IPS-15b (cell line): ENCODE measurements at regions not wholly inside any gene's neighbourhood (a gene's known extent, or its start where the extent isn't known, plus 50 kb on each side); places are given as distances from the start of the nearest gene placed in this dataset.

Source experiments
- H3K27me3 ChIP-seq: one replicate; pipeline ENCODE4 v1.6.1; 2013; ENCODE audit warnings: low read length; ENCODE audit not compliant: control insufficient read depth, insufficient read depth
- H3K36me3 ChIP-seq: one replicate; pipeline ENCODE4 v1.6.1; 2013; ENCODE audit warnings: low read length; ENCODE audit not compliant: control insufficient read depth, insufficient read depth
- H3K4me1 ChIP-seq: one replicate; pipeline ENCODE4 v1.6.1; 2013; ENCODE audit warnings: mild to moderate bottlenecking, low read length; ENCODE audit not compliant: control insufficient read depth, insufficient read depth
- H3K4me3 ChIP-seq: one replicate; pipeline ENCODE4 v1.5.1; 2013; ENCODE audit warnings: low read depth, low read length
- H3K9ac ChIP-seq: one replicate; pipeline ENCODE4 v1.6.1; 2013; ENCODE audit warnings: low read depth, mild to moderate bottlenecking, low read length
- H3K9me3 ChIP-seq: one replicate; pipeline ENCODE4 v1.6.1; 2013; ENCODE audit warnings: mild to moderate bottlenecking, low read length; ENCODE audit not compliant: control insufficient read depth, insufficient read depth

DNA sequence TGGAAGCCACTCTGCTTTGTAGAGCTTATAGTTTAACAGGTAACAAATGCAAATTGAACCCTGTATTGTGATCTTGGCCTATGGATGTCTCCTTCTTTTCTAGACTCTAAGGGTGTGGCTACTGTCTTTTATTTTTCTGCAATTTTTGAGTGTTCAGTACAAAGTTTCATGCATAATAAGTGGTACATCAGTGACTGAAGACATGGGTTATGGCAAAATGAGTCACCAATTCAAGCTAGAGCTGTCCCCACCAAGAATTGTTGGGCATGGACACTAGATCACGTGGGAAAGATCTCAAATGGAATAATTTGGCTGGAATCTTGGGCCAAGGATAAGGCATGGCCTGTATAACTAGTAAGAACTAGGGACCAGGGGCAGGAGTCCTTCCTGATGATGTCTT lies 228.4 kb upstream of the N4BP1 start:
- Histone ChIP-seq H3K27me3 (no peaks in the 10 kb centered on the region), H3K4me3 (no peak overlapping the region), H3K9ac (no peak overlapping the region), H3K36me3 (no peaks in the 10 kb centered on the region), H3K9me3 (no peaks in the 10 kb centered on the region), H3K4me1 (no peaks in the 10 kb centered on the region)

DNA sequence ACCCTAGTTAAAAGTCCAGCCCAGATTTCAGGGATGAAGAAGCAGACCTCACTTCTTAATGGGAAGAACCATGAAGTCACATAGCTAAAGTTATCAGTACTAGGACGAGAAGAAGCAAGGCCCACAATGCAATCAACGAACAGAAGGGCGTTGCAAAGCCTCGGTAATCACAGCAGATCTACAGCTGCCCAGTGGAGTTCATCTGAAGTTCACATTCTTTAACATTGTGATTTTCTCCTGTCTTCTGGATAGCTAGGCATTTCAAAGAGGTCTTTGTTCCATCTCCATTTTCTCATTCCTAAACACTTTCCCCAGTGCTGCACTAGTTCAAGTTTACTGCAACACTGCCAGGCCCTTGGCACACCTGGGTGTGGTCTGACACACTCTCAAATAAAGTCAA lies 226.7 kb upstream of the N4BP1 start:
- no peak overlapping the region for H3K9ac ChIP-seq
- H3K36me3 ChIP-seq: no peaks in the 10 kb centered on the region
- H3K27me3 ChIP-seq: no peaks in the 10 kb centered on the region
- no peaks in the 10 kb centered on the region for H3K9me3 ChIP-seq
- no peaks in the 10 kb centered on the region for H3K4me1 ChIP-seq
- H3K4me3 ChIP-seq: no peak overlapping the region

DNA sequence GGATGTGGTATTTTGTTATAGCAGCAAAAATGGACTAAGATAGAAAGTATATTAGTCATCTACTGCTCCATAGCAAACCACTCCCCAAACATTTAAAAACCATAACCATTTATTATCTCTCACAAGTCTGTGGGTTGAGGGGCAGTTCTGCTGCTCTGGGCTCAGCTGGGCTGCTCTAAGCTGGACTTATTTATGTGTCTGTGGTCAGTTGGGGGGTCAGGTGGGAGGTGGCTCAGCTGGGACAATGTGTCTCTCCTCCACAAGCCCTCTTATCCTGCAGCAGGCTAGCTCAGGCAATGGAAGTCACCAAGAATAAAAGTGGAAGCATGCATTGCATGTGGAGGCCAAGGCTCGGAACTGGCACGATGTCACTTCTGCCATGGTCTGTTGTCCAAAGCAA lies 226.1 kb upstream of the N4BP1 start:
- no peaks in the 10 kb centered on the region for H3K36me3 ChIP-seq
- no peak overlapping the region for H3K9ac ChIP-seq
- H3K27me3 ChIP-seq: no peaks in the 10 kb centered on the region
- no peak overlapping the region for H3K4me3 ChIP-seq
- no peaks in the 10 kb centered on the region for H3K4me1 ChIP-seq
- H3K9me3 ChIP-seq: no peaks in the 10 kb centered on the region

DNA sequence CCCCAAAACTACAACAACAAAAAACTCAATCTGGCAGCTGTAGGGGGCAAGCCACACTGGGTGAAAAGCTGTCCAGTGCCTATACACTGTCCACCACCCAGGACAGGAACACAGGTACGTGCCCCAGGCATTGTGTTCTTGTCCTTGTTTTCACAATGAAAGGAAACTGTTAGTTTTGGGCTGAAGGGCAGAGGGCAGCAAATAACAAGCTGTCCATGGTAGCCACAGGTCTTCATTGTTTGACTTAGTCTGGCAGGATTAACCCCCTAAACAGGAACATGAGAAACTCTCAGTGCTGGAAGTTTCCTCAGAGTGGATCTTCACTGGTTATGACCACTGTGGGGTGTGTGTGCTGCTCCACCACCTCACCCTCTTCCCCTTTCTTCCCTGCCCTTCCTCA lies 224.6 kb upstream of the N4BP1 start:
- H3K4me1 ChIP-seq: no peaks in the 10 kb centered on the region
- H3K27me3 ChIP-seq: no peaks in the 10 kb centered on the region
- H3K4me3 ChIP-seq: no peak overlapping the region
- no peaks in the 10 kb centered on the region for H3K36me3 ChIP-seq
- H3K9me3 ChIP-seq: no peaks in the 10 kb centered on the region
- no peak overlapping the region for H3K9ac ChIP-seq

DNA sequence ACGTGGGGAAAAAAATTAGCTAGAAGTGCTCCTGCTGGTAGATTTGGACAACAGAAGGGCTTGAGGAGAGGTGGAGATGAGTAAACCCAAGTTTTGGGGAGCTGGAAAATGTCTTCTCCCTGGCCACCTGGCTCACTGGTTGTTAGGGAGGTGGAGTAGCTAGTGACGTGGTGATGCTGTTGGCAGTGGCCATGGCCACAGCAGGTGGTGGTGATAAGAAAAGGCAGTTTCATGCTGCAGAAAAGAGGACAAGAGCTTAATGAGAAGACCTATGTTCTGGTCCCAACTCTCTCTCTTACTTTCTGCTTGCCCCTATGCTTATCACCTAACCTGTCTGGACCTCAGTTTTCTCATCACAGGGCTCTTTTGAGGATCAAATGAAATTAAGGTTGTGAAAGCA lies 223.5 kb upstream of the N4BP1 start:
- H3K9ac ChIP-seq: no peak overlapping the region
- no peaks in the 10 kb centered on the region for H3K4me1 ChIP-seq
- no peaks in the 10 kb centered on the region for H3K27me3 ChIP-seq
- H3K9me3 ChIP-seq: no peaks in the 10 kb centered on the region
- no peak overlapping the region for H3K4me3 ChIP-seq
- H3K36me3 ChIP-seq: no peaks in the 10 kb centered on the region

DNA sequence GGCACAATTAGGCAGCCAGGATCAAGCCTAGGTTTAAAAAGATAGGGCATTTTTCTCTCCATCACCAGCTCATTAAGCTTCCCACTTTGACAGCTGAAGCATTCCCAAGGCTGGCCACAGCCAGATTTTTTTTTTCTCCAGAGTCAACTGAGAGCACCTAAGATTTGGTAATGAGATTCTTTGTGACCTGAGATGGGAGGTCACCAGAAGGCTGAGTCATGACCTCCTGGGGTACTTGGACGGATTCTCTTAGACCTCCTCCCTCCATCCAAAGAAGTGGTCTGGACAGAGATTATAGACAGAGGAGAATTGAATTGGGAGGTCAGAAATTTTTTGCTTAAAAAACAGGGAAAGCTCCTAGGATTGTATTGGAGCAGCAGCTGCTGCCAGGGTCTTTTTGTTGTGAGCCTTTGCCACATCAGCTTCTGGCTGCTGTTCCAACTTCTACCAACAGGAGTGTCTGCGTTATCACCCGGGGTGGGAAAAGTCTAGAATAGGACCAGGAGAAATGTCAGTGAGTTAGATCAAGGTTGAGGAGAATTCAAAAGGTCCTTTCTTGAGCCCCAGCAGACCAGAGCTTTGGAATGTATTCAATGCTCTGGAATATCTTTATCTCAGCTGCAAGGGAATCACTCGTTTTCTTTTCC lies 221.2 kb upstream of the N4BP1 start:
- Histone ChIP-seq H3K4me3 (no peak overlapping the region), H3K9me3 (no peaks in the 10 kb centered on the region), H3K36me3 (no peaks in the 10 kb centered on the region), H3K27me3 (no peaks in the 10 kb centered on the region), H3K4me1 (no peaks in the 10 kb centered on the region), H3K9ac (no peak overlapping the region)

DNA sequence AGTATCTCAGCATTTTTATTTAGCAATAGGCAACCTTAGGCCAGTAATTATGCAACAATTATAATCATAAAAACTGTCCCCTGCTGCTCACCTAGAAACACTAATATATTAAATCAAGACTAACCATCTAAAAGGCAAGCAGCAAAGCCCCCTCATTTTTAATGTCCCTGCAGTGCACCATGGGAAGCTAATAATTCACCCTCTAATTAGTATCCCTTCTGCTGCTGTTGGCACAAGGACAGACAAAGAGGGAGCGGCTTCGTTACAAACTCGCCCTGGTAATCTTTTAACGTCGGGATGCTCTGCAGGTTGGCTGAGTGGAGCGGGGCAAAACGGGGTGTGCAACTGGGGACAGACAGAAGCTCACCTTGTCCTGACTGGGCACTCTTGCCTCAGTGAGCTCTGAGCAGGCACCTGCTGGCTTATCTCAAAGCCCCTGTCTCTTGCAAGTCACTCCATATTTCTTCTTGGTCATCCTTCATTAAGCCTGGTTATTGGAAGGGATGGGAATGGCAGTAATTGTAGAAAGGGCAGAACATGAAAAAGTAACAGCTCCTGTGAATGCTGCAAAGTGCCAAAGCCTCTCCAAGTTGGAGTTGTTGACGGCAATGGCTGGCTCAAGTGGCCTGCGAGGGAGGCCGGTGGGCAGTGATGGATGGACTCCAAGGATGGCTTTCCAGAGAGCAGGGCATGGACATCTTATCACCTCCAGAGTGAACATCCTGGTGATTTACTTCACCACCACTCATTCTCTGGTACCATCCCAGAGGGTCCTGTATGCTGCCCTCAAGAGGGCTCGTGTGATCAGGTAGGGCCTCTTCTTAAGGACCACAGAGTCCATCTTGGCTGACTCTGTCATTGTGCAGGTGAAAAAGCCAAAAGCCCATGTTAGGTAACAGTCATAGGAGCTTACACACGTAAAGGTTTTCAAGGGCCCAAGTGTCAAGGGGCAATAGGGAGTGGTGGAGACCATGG lies 219.6 kb upstream of the N4BP1 start:
- Histone ChIP-seq H3K36me3 (no peaks in the 10 kb centered on the region), H3K27me3 (no peaks in the 10 kb centered on the region), H3K4me3 (no peak overlapping the region), H3K9me3 (no peaks in the 10 kb centered on the region), H3K9ac (no peak overlapping the region), H3K4me1 (no peaks in the 10 kb centered on the region)

DNA sequence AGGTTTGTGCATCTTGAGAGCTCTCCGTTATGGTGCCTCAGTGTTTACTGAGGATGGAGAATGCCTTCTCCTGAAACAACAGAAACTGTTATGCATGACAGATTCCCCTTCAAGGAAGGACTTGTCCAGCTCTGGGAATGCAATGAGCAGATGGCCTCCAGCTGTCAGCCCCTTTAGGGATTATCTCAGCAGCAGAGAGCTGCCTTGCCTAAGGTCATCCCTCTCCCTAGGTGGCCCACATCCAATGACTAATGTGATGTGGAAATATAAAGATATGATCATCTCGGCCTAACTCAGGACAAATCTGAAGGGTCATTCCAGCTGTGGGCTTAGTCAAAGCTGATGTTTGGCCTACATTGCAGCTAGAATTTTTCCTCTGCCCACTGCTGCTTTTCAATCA lies 214.3 kb upstream of the N4BP1 start:
- no peaks in the 10 kb centered on the region for H3K9me3 ChIP-seq
- no peaks in the 10 kb centered on the region for H3K36me3 ChIP-seq
- no peaks in the 10 kb centered on the region for H3K27me3 ChIP-seq
- no peak overlapping the region for H3K4me3 ChIP-seq
- no peaks in the 10 kb centered on the region for H3K4me1 ChIP-seq
- no peak overlapping the region for H3K9ac ChIP-seq

DNA sequence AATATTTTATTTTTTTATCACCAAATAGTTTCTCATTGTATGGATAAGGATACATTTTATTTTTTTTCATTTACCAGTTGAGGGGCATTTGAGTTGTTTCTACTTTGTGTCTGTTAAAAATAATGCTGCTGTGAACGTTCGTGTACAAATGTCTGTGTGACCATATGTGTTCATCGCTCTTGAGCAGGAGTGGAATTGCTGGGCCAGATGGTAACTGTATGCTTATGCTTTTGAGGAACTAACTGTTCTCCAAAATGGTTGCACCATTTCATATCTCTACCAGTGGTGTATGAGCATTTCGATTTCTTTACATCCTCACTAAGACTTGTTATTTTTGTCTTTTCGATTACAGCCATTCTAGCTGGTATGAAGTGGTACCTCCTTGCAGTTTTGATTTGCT lies 212.5 kb upstream of the N4BP1 start:
- H3K36me3 ChIP-seq: no peaks in the 10 kb centered on the region
- H3K4me3 ChIP-seq: no peak overlapping the region
- H3K9me3 ChIP-seq: no peaks in the 10 kb centered on the region
- no peaks in the 10 kb centered on the region for H3K27me3 ChIP-seq
- H3K9ac ChIP-seq: no peak overlapping the region
- no peaks in the 10 kb centered on the region for H3K4me1 ChIP-seq

DNA sequence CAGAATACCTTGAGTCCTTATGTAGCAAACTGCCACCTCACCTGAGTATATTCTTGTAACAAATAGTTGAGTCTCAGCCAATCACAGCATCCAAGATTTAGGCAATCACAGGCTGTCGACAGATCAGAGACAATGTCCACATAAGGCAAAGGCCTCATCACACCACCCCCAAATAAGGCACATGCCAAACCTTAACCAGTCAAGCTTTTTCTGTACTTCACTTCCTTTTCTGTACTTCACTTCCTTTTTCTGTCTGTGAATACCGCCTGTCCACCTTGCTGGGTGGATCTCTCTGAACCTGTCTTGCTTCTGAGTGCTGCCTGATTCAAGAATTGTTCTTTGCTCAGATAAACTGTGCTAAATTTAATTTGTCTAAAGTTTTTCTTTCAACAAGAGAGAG lies 210.4 kb upstream of the N4BP1 start:
- Histone ChIP-seq H3K4me1 (no peaks in the 10 kb centered on the region), H3K36me3 (no peaks in the 10 kb centered on the region), H3K9ac (no peak overlapping the region), H3K4me3 (no peak overlapping the region), H3K9me3 (no peaks in the 10 kb centered on the region), H3K27me3 (peaks cover 2% of the 10 kb centered on the region)

DNA sequence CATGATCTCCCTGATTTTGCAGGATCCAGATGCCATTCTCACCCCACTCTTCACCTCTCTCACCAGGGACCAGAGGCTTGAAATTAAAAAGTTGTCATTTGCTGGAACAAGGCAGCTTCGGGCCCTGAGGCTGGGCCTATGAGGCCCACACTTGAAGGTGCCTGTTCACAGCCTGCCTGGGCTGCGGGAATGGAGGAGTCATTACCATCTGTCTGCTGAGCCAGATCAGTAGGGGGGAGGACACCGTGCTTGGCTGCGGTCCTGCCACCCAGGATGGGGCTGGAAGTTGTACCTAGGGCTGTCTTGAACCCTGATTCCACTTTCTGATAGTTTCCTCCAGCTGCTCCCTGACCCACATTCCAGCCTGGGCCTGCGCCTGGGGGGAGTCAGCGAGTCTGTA lies 208.3 kb upstream of the N4BP1 start:
- Histone ChIP-seq H3K9me3 (no peaks in the 10 kb centered on the region), H3K27me3 (peaks cover 4% of the 10 kb centered on the region), H3K4me1 (no peaks in the 10 kb centered on the region), H3K36me3 (no peaks in the 10 kb centered on the region), H3K4me3 (no peak overlapping the region), H3K9ac (no peak overlapping the region)

DNA sequence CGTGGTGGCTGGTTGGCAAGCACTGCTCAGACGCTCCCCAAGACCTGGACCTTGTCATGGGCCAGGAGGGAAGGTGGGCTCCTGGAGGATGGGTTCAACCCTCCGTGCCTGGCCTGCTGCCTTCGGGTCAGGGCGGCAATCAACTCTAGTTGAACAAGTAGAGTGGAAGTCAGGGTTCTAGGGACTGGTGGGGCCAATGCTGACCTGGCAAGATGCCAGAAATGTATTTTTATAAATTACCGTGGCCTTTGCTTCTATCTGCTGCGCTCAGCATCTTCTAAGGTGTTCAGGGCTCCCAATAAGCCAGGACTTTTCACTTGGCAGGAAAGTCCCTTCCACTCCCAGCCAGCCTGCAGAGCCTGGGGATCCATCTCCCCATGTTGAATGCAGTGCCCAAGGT lies 207.1 kb upstream of the N4BP1 start:
- Histone ChIP-seq H3K9me3 (no peaks in the 10 kb centered on the region), H3K27me3 (peaks cover 15% of the 10 kb centered on the region), H3K4me1 (no peaks in the 10 kb centered on the region), H3K4me3 (no peak overlapping the region), H3K36me3 (no peaks in the 10 kb centered on the region), H3K9ac (no peak overlapping the region)
